GM12878 (cell line): ENCODE measurements at regions not wholly inside any gene's neighbourhood (a gene's known extent, or its start where the extent isn't known, plus 50 kb on each side); places are given as distances from the start of the nearest gene placed in this dataset.

Experiments
- ATAC-seq: fragments of 200-7000 bp; cut with Tn5 transposase; 3 replicates; pipeline ENCODE4 v1.9.1; 2020; ENCODE audit warnings: mild to moderate bottlenecking, moderate library complexity
- BruUV-seq: library from RNA; stranded (reverse); fragments of 400-500 nt; replicated peaks from 2 replicates; lab custom pipeline; 2021; lab: Mats Ljungman, UMichigan
- CTCF ChIA-PET: fragments of 300-600 bp; sonication (Branson Sonifier 250); formaldehyde crosslinking; extraction: SDS; loops from one replicate; lab custom pipeline; 2021; ENCODE audit warnings: inconsistent platforms; lab: Yijun Ruan, JAX
- POLR2A ChIA-PET: fragments of 350-600 bp; formaldehyde crosslinking; extraction: SDS; loops from one replicate; lab custom pipeline; 2021; ENCODE audit warnings: inconsistent platforms; lab: Charles Lee
- RAD21 ChIA-PET: fragments of 300-600 bp; sonication (Branson Sonifier 250); formaldehyde crosslinking; loops from one replicate; lab custom pipeline; 2023; ENCODE audit warnings: antibody characterized with exemption; ENCODE audit not compliant: unreplicated experiment; lab: Charles Lee
- SMC1A ChIA-PET: fragments of 300-600 bp; sonication (Branson Sonifier 250); formaldehyde crosslinking; loops from one replicate; lab custom pipeline; 2023; ENCODE audit not compliant: unreplicated experiment, uncharacterized antibody; lab: Charles Lee
- DNase-seq: peaks from one replicate; pipeline ENCODE4 v3.0.0-alpha.2; 2011; ENCODE audit warnings: low read depth, low spot score
- FAIRE-seq: peaks from 3 replicates; lab custom pipeline; 2011; peaks lifted over from hg19 to GRCh38; lab: Jason Lieb, UNC
- H2AFZ ChIP-seq: 2 replicates; pipeline ENCODE4 v1.6.0; 2011; ENCODE audit warnings: low read depth, low read length, control low read depth; ENCODE audit not compliant: control insufficient read depth
- H3K27ac ChIP-seq: 2 replicates; pipeline ENCODE4 v1.5.1; 2011; ENCODE audit warnings: control low read depth; ENCODE audit not compliant: control insufficient read depth, insufficient read depth
- H3K27me3 ChIP-seq, 2 experiments: replicated peaks in 1 of 2; 2 replicates each; pipeline versions ENCODE4 v1.6.0 to v1.6.1; 2011; ENCODE audit warnings: low read length in 1 of 2; ENCODE audit not compliant: control insufficient read depth in 2 of 2, insufficient read depth in 2 of 2
- H3K36me3 ChIP-seq, 2 experiments: 2 replicates each; pipeline ENCODE4 v1.5.1; 2011; ENCODE audit warnings: low read length in 1 of 2; ENCODE audit not compliant: control insufficient read depth in 2 of 2, insufficient read depth in 2 of 2
- H3K4me1 ChIP-seq: 2 replicates; pipeline ENCODE4 v1.6.1; 2011; ENCODE audit warnings: mild to moderate bottlenecking, low read length, moderate library complexity, mixed read lengths; ENCODE audit not compliant: control insufficient read depth, insufficient read depth
- H3K4me2 ChIP-seq: 2 replicates; pipeline ENCODE4 v1.6.0; 2011; ENCODE audit warnings: control low read depth; ENCODE audit not compliant: control insufficient read depth, insufficient read depth
- H3K4me3 ChIP-seq: fragments of 200-600 bp; sonication (generic); 2 replicates; pipeline ENCODE4 v1.5.1; 2016
- H3K79me2 ChIP-seq: 2 replicates; pipeline ENCODE4 v1.6.0; 2011; ENCODE audit warnings: low read length; ENCODE audit not compliant: control insufficient read depth, insufficient read depth
- H3K9ac ChIP-seq: 2 replicates; pipeline ENCODE4 v1.8.0; 2011; ENCODE audit warnings: low read length, control low read depth, mixed read lengths; ENCODE audit not compliant: control insufficient read depth, insufficient read depth
- H3K9me3 ChIP-seq: replicated peaks from 3 replicates; pipeline ENCODE4 v1.5.1; 2011; ENCODE audit warnings: mild to moderate bottlenecking, low read length; ENCODE audit not compliant: control insufficient read depth, insufficient read depth
- H4K20me1 ChIP-seq: 2 replicates; pipeline ENCODE4 v1.6.0; 2011; ENCODE audit not compliant: control insufficient read depth, insufficient read depth
- NBN ChIP-seq: fragments of 450-650 bp; IDR thresholded peaks from 2 replicates; pipeline ENCODE4 v1.6.1; 2016
- POLR2A ChIP-seq: IDR thresholded peaks from 2 replicates; pipeline ENCODE4 v1.6.1; 2011; ENCODE audit warnings: low read depth, mild to moderate bottlenecking, low read length
- RAD51 ChIP-seq: fragments of 450-650 bp; IDR thresholded peaks from 2 replicates; pipeline ENCODE4 v1.6.1; 2016; ENCODE audit warnings: moderate library complexity, mild to moderate bottlenecking, inconsistent platforms
- YBX1 ChIP-seq: fragments of 450-650 bp; IDR thresholded peaks from 2 replicates; pipeline ENCODE4 v1.6.1; 2016; ENCODE audit warnings: antibody characterized with exemption
- ZSCAN29 ChIP-seq: fragments of 450-650 bp; IDR thresholded peaks from 2 replicates; pipeline ENCODE4 v1.6.1; 2017; ENCODE audit warnings: mild to moderate bottlenecking, moderate library complexity
- WGBS: methylation state at CpG from one replicate; pipeline ENCODE4 v1.1.6; 2016; ENCODE audit warnings: low lambda C conversion rate; ENCODE audit not compliant: insufficient replicate concordance, insufficient coverage; ENCODE audit errors: missing lambda C conversion rate; 5-methylcytosine and 5-hydroxymethylcytosine counted together
- in situ Hi-C: fragments of 300-500 bp; cut with MboI; formaldehyde crosslinking; loops from 9 replicates; pipeline ENCODE4 v1.14.3; 2018; ENCODE audit warnings: mixed read lengths
- intact Hi-C: fragments of 100-400 bp; cut with micrococcal nuclease; formaldehyde crosslinking; loops from one replicate; pipeline ENCODE4 v1.14.2; 2022; ENCODE audit not compliant: unreplicated experiment

DNA sequence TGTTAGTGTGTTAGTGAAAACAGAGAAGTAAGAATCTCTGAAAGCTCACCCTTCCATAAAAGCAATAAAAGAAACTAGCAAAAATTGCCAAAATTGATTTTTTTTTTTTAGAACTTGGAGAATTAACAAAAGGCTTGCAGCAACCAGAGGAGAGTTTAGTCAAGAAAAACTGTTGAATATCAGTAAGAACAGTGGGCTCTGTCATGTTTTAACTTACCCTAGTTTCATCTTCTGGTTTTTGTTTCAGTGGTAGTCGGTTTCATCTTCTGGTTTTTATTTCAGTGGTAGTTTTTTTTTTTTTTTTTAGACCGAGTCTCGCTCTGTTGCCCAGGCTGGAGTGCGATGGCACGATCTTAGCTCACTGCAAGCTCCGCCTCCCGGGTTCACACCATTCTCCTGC lies 580.9 kb downstream of the NYAP2 start:
- no peak for TF ChIP-seq ZSCAN29
- no peak for TF ChIP-seq YBX1
- no peak for FAIRE-seq
- ATAC-seq: no peak; the same call in 2 of the 3 replicates
- intact Hi-C loops (no loop called here), in situ Hi-C loops (no loop called here)
- Histone ChIP-seq H3K4me2 (no peak overlapping the region), H3K9ac (no peak overlapping the region), H3K4me1 (no peaks in the 10 kb centered on the region), H3K27ac (no peak overlapping the region), H2AFZ (no peak overlapping the region), H3K36me3 (no peaks in the 10 kb centered on the region), H3K79me2 (no peaks in the 10 kb centered on the region), H4K20me1 (no peaks in the 10 kb centered on the region), H3K4me3 (no peak overlapping the region), H3K9me3 (no peaks in the 10 kb centered on the region), H3K27me3 (no peaks in the 10 kb centered on the region)
- POLR2A ChIA-PET: interaction anchor here (0.6 kb wide), 1 partner anchor 1405 kb away, joined by 4 read pairs; no protein-coding TSS in a partner anchor
- 11% methylated on average over 4 of the region's 7 CpGs for WGBS
- SMC1A ChIA-PET: interaction anchor here (0.6 to 1.3 kb wide), 2 partner anchors 14 to 588 kb away, joined by 3 to 6 read pairs; no protein-coding TSS in a partner anchor
- BruUV-seq: no TSS peak
- RAD21 ChIA-PET: no interaction called here
- no peak for DNase-seq
- CTCF ChIA-PET: interaction anchor here (0.6 kb wide), 1 partner anchor 58 kb away, joined by 4 read pairs; no protein-coding TSS in a partner anchor

DNA sequence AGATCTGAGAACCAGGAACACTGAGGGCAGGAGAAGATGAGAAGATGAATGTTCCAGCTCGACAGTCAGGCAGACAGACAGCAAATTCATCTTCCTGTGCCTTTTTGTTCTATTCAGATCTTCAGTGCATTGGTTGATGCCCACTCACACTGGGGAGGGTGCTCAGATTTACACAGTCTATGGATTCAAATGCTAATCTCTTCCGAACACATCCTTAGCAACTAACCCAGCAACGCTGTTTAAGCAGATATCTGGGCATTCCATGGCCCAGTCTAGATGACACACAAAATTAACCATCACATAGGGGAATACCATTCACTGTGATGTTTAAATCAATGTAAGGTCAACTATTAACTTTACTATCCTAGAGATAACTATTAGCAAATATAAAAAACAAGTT lies 571.9 kb downstream of the NYAP2 start:
- WGBS: 0% methylated on average over 3 of the region's 3 CpGs
- TF ChIP-seq NBN: no peak
- no peak for TF ChIP-seq POLR2A
- TF ChIP-seq RAD51: no peak
- TF ChIP-seq, all 136 proteins: peak for 0
- H3K27ac ChIP-seq: no peak overlapping the region
- ChIA-PET POLR2A (no interaction called here), SMC1A (no interaction called here), CTCF (no interaction called here), RAD21 (no interaction called here)
- no peak overlapping the region for H3K9ac ChIP-seq
- no peaks in the 10 kb centered on the region for H4K20me1 ChIP-seq
- H3K36me3 ChIP-seq: no peaks in the 10 kb centered on the region
- no peak overlapping the region for H2AFZ ChIP-seq
- intact Hi-C loops (no loop called here), in situ Hi-C loops (no loop called here)
- no peaks in the 10 kb centered on the region for H3K79me2 ChIP-seq
- no peak for DNase-seq
- FAIRE-seq: no peak
- H3K9me3 ChIP-seq: no peaks in the 10 kb centered on the region
- no peaks in the 10 kb centered on the region for H3K4me1 ChIP-seq
- no peak overlapping the region for H3K4me2 ChIP-seq
- no peak overlapping the region for H3K4me3 ChIP-seq
- BruUV-seq: no TSS peak
- ATAC-seq: no peak
- H3K27me3 ChIP-seq: no peaks in the 10 kb centered on the region
